Neural cell (in vitro differentiated cells): ENCODE measurements at regions not wholly inside any gene's neighbourhood (a gene's known extent, or its start where the extent isn't known, plus 50 kb on each side); places are given as distances from the start of the nearest gene placed in this dataset.

Source experiments
- H2AFZ ChIP-seq: fragments of 200-600, 300-800 bp; sonication (generic), shearing (Covaris generic); 2 replicates; pipeline ENCODE4 v1.6.0; 2014; ENCODE audit warnings: low read depth, mild to moderate bottlenecking, antibody characterized with exemption, low read length, moderate library complexity
- H3F3A ChIP-seq: fragments of 200-600 bp; shearing (Covaris generic); 2 replicates; pipeline ENCODE4 v1.6.1; 2016; ENCODE audit warnings: mild to moderate bottlenecking, moderate library complexity, mixed read lengths, antibody characterized with exemption, low read length; ENCODE audit not compliant: insufficient read depth, poor library complexity, severe bottlenecking
- H3K27ac ChIP-seq: fragments of 200-600, 300-800 bp; sonication (generic), shearing (Covaris generic); 2 replicates; pipeline ENCODE4 v1.5.1; 2014; ENCODE audit warnings: mild to moderate bottlenecking, low read length, moderate library complexity
- H3K27me3 ChIP-seq: fragments of 300-800, 200-600 bp; sonication (generic), shearing (Covaris generic); 2 replicates; pipeline ENCODE4 v1.6.0; 2014; ENCODE audit warnings: mild to moderate bottlenecking, low read depth, low read length, moderate library complexity; ENCODE audit not compliant: insufficient read depth
- H3K36me3 ChIP-seq: fragments of 300-800, 200-600 bp; sonication (generic), shearing (Covaris generic); 2 replicates; pipeline ENCODE4 v1.5.1; 2014; ENCODE audit warnings: mild to moderate bottlenecking, antibody characterized with exemption, low read length, moderate library complexity; ENCODE audit not compliant: insufficient read depth
- H3K4me2 ChIP-seq: fragments of 300-800, 200-600 bp; sonication (generic), shearing (Covaris generic); 2 replicates; pipeline ENCODE4 v1.6.0; 2014; ENCODE audit warnings: mild to moderate bottlenecking, low read length
- H3K4me3 ChIP-seq: fragments of 300-800, 200-600 bp; sonication (generic), shearing (Covaris generic); 2 replicates; pipeline ENCODE4 v1.5.1; 2014; ENCODE audit warnings: mild to moderate bottlenecking, low read length, moderate library complexity
- H3K79me2 ChIP-seq: fragments of 200-600 bp; shearing (Covaris generic); replicated peaks from 2 replicates; pipeline ENCODE4 v1.6.0; 2014; ENCODE audit warnings: mild to moderate bottlenecking, low read length, moderate library complexity; ENCODE audit not compliant: insufficient read depth
- H3K9ac ChIP-seq: fragments of 300-800, 200-600 bp; sonication (generic), shearing (Covaris generic); 2 replicates; pipeline ENCODE4 v1.6.1; 2016; ENCODE audit warnings: mild to moderate bottlenecking, low read length, mixed read lengths
- H3K9me2 ChIP-seq: fragments of 200-600 bp; shearing (Covaris generic); 2 replicates; pipeline ENCODE4 v1.6.1; 2016; ENCODE audit warnings: mild to moderate bottlenecking, low read length, mixed read lengths; ENCODE audit not compliant: insufficient read depth
- H3K9me3 ChIP-seq: fragments of 200-600, 300-800 bp; sonication (generic), shearing (Covaris generic); 2 replicates; pipeline ENCODE4 v1.6.1; 2016; ENCODE audit warnings: mild to moderate bottlenecking, mixed run types, low read length, moderate library complexity, mixed read lengths
- H4K20me1 ChIP-seq: fragments of 200-600 bp; shearing (Covaris generic); 2 replicates; pipeline ENCODE4 v1.6.1; 2016; ENCODE audit warnings: mild to moderate bottlenecking, mixed run types; ENCODE audit not compliant: insufficient read depth
- CTCF ChIP-seq: fragments of 450-650 bp; IDR thresholded peaks from 2 replicates; pipeline ENCODE4 v1.5.1; 2014; ENCODE audit warnings: antibody characterized with exemption, mild to moderate bottlenecking, moderate library complexity; ENCODE audit not compliant: poor library complexity, severe bottlenecking
- EP300 ChIP-seq: fragments of 450-650 bp; conservative IDR thresholded peaks from 2 replicates; pipeline ENCODE4 v1.6.1; 2014; ENCODE audit warnings: antibody characterized with exemption, mild to moderate bottlenecking, moderate library complexity; ENCODE audit not compliant: poor library complexity, severe bottlenecking
- EZH2 ChIP-seq: fragments of 200-600, 300-800 bp; shearing (Covaris generic), sonication (generic); IDR thresholded peaks from 2 replicates; pipeline ENCODE4 v1.6.1; 2014; ENCODE audit warnings: antibody characterized with exemption, low read length, borderline replicate concordance, mild to moderate bottlenecking; ENCODE audit not compliant: insufficient read depth, poor library complexity, severe bottlenecking
- MXI1 ChIP-seq: fragments of 450-650 bp; conservative IDR thresholded peaks from 2 replicates; pipeline ENCODE4 v1.6.1; 2014; ENCODE audit warnings: antibody characterized with exemption, mild to moderate bottlenecking; ENCODE audit not compliant: poor library complexity, severe bottlenecking
- POLR2AphosphoS5 ChIP-seq: IDR thresholded peaks from 2 replicates; pipeline ENCODE4 v1.6.1; 2012
- RAD21 ChIP-seq: fragments of 450-650 bp; conservative IDR thresholded peaks from 2 replicates; pipeline ENCODE4 v1.6.1; 2014; ENCODE audit warnings: antibody characterized with exemption, mild to moderate bottlenecking, moderate library complexity
- SMC3 ChIP-seq: fragments of 450-650 bp; conservative IDR thresholded peaks from 2 replicates; pipeline ENCODE4 v1.6.1; 2014; ENCODE audit warnings: antibody characterized with exemption, mild to moderate bottlenecking, moderate library complexity; ENCODE audit not compliant: poor library complexity
- TAF1 ChIP-seq: IDR thresholded peaks from 2 replicates; pipeline ENCODE4 v1.6.1; 2012; ENCODE audit warnings: low read depth
- TF ChIP-seq, protein P1 (sequence below): IDR thresholded peaks from 2 replicates; pipeline ENCODE4 v1.6.1; 2012; ENCODE audit warnings: borderline replicate concordance

DNA sequence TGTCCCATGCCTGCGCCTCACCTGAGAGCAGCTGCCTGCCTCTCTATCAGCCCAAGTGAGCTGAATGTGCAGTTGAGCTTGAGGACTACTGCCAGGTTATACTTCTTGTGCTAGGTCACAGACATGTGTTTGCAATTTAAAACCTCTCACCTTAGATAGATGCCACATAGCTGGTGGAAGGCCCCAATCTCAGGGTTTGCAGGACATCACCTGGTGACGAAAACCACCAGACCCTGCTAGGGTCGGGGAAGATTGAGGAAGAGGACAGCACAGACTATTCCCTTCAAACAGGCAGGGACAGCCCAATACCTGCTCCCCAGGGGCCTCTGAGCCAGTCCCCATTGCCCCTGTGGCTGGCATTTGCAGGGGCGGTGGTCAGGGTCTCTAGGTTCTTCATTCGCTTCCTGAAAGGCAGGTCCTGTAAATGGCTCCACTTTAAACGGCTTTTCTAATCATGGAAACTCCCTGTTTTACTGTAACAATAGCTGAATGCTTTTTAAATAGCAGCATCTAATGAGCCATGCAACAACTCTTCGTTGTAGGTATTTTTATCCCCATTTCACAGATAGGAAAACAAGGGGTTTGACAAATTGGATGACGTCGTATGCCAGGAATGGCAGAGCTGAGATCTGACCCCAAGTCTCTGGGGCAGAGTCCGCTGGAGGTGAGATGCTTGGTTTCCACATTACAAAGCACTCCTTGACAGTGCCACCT, 80.1 kb downstream of the EMX2 start:
- Histone ChIP-seq H3K79me2 (no peaks in the 10 kb centered on the region), H2AFZ (no peak overlapping the region), H3K27me3 (no peaks in the 10 kb centered on the region), H3F3A (no peaks in the 10 kb centered on the region), H3K9ac (no peak overlapping the region), H3K4me2 (no peak overlapping the region), H3K4me3 (no peak overlapping the region), H3K36me3 (no peaks in the 10 kb centered on the region), H3K9me3 (no peaks in the 10 kb centered on the region), H4K20me1 (no peaks in the 10 kb centered on the region), H3K27ac (no peak overlapping the region), H3K9me2 (no peaks in the 10 kb centered on the region)
- TF ChIP-seq, protein P1, sequence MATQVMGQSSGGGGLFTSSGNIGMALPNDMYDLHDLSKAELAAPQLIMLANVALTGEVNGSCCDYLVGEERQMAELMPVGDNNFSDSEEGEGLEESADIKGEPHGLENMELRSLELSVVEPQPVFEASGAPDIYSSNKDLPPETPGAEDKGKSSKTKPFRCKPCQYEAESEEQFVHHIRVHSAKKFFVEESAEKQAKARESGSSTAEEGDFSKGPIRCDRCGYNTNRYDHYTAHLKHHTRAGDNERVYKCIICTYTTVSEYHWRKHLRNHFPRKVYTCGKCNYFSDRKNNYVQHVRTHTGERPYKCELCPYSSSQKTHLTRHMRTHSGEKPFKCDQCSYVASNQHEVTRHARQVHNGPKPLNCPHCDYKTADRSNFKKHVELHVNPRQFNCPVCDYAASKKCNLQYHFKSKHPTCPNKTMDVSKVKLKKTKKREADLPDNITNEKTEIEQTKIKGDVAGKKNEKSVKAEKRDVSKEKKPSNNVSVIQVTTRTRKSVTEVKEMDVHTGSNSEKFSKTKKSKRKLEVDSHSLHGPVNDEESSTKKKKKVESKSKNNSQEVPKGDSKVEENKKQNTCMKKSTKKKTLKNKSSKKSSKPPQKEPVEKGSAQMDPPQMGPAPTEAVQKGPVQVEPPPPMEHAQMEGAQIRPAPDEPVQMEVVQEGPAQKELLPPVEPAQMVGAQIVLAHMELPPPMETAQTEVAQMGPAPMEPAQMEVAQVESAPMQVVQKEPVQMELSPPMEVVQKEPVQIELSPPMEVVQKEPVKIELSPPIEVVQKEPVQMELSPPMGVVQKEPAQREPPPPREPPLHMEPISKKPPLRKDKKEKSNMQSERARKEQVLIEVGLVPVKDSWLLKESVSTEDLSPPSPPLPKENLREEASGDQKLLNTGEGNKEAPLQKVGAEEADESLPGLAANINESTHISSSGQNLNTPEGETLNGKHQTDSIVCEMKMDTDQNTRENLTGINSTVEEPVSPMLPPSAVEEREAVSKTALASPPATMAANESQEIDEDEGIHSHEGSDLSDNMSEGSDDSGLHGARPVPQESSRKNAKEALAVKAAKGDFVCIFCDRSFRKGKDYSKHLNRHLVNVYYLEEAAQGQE = no peak
- TF ChIP-seq CTCF (no peak), TAF1 (no peak), POLR2AphosphoS5 (no peak), EZH2 (no peak), MXI1 (no peak), RAD21 (no peak)

DNA sequence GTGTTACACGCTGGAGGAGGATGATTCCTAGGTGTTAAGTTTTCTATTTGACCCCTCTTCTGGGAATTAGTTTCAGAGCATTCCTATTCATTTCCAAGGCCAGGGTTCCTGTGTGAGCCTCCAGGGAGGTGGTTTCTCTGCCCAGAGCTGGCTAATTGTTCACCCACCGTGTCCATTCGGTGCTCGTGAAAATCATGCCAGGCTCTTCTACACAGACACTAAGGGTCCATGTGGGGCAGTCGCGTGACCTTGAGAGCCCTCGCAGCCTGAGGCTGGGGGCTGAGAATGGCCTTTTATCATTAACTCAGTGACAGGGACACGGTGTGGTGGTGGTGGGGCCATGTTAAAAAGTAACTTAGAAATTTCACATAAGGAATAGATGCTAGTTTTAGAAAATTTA, 83.7 kb downstream of the EMX2 start:
- TF ChIP-seq POLR2AphosphoS5 (no peak), TAF1 (no peak), SMC3 (no peak)
- Histone ChIP-seq H3K4me3 (no peak overlapping the region), H4K20me1 (no peaks in the 10 kb centered on the region), H2AFZ (no peak overlapping the region), H3F3A (no peaks in the 10 kb centered on the region), H3K9me2 (no peaks in the 10 kb centered on the region), H3K27me3 (no peaks in the 10 kb centered on the region), H3K27ac (no peak overlapping the region), H3K4me2 (no peak overlapping the region), H3K9ac (no peak overlapping the region), H3K79me2 (no peaks in the 10 kb centered on the region), H3K9me3 (no peaks in the 10 kb centered on the region), H3K36me3 (no peaks in the 10 kb centered on the region)

DNA sequence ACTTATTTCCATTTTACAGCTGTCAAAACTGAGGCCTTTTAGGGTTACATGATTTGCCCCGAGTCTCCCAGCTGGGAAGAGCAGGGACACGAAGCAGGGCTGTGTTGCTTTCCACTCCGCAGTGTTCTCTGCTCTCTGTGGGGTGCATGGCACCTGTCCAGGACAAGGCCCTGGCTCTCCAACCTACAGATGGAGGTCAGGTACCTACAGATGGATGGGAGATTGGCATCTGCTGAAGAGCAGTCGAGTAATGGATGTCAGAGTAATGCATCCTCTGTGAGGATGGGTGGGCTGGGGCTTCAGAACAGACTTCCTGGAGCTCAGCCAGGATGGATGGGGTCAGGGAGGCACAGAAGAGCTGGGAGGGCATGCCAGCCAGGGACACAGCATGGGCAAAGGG, 85.0 kb downstream of the EMX2 start:
- no peaks in the 10 kb centered on the region for H3K9me3 ChIP-seq
- H3K9ac ChIP-seq = no peak overlapping the region
- no peak overlapping the region for H3K27ac ChIP-seq
- H3K9me2 ChIP-seq = no peaks in the 10 kb centered on the region
- H3K4me3 ChIP-seq = no peak overlapping the region
- H3K79me2 ChIP-seq = no peaks in the 10 kb centered on the region
- TF ChIP-seq RAD21 (no peak), MXI1 (no peak), EZH2 (no peak), EP300 (no peak), SMC3 (no peak), CTCF (no peak), POLR2AphosphoS5 (no peak)
- TF ChIP-seq, protein P1 = no peak
- H4K20me1 ChIP-seq = no peaks in the 10 kb centered on the region
- H3K27me3 ChIP-seq = no peaks in the 10 kb centered on the region
- H3K36me3 ChIP-seq = no peaks in the 10 kb centered on the region
- no peak overlapping the region for H3K4me2 ChIP-seq
- no peaks in the 10 kb centered on the region for H3F3A ChIP-seq
- H2AFZ ChIP-seq = no peak overlapping the region
